Transverse colon (tissue), 4 donors: ENCODE measurements at regions not wholly inside any gene's neighbourhood (a gene's known extent, or its start where the extent isn't known, plus 50 kb on each side); places are given as distances from the start of the nearest gene placed in this dataset.

Source experiments
- DNase-seq: peaks from one replicate; pipeline ENCODE4 v3.0.0-alpha.2; 2019
- H3K27ac ChIP-seq, 4 donors: fragments of 200-600 bp; sonication (generic); 2 replicates each; pipeline ENCODE4 v1.5.1; 2016 to 2018; ENCODE audit warnings: inconsistent platforms in 4 of 4
- H3K27me3 ChIP-seq: fragments of 200-600 bp; sonication (generic); 2 replicates; pipeline ENCODE4 v1.5.1; 2017; ENCODE audit warnings: inconsistent platforms
- H3K36me3 ChIP-seq, 4 donors: fragments of 200-600 bp; sonication (generic); 2 replicates each; pipeline ENCODE4 v1.5.1; 2017 to 2019; ENCODE audit warnings: inconsistent platforms in 4 of 4
- H3K4me1 ChIP-seq, 4 donors: fragments of 200-600 bp; sonication (generic); 2 replicates each; pipeline ENCODE4 v1.5.1; 2017 to 2020; ENCODE audit warnings: inconsistent platforms in 4 of 4
- H3K4me3 ChIP-seq, 4 donors: fragments of 200-600 bp; sonication (generic); 1 replicate in 1 of 4; 2 replicates in 3 of 4; pipeline versions ENCODE4 v1.5.1 to v1.6.1; 2017 to 2019; ENCODE audit warnings: inconsistent platforms in 4 of 4
- H3K9me3 ChIP-seq, 2 donors: fragments of 200-600 bp; sonication (generic); 2 replicates each; pipeline ENCODE4 v1.5.1; 2017 to 2019; ENCODE audit warnings: inconsistent platforms in 2 of 2
- EP300 ChIP-seq: sonication (generic); formaldehyde crosslinking; IDR thresholded peaks from one replicate; pipeline ENCODE4 v1.6.1; 2017; ENCODE audit warnings: antibody characterized with exemption, low read depth
- POLR2A ChIP-seq: fragments of 450-650 bp; IDR thresholded peaks from one replicate; pipeline ENCODE4 v1.6.1; 2016; ENCODE audit warnings: antibody characterized with exemption, mild to moderate bottlenecking, moderate library complexity
- POLR2AphosphoS5 ChIP-seq, 3 donors: sonication (generic); formaldehyde crosslinking; IDR thresholded peaks; one replicate each; pipeline ENCODE4 v1.6.1; 2016; ENCODE audit warnings: antibody characterized with exemption in 3 of 3
- WGBS, 2 donors: methylation state at CpG; one replicate each; pipeline ENCODE4 v1.1.5; 2018; ENCODE audit warnings: low coverage in 1 of 2; 5-methylcytosine and 5-hydroxymethylcytosine counted together
- in situ Hi-C, 4 donors: fragments of 200-750 bp; cut with MboI; loops; one replicate each; pipeline versions ENCODE4 v1.15.0 to v1.15.1; 2017; ENCODE audit warnings: low sequenced_read_pairs in 3 of 4, low pct_ligation_motif_present in 1 of 4, low pct_unique_long_range_greater_than_20kb in 1 of 4
- intact Hi-C: fragments of 100-400 bp; cut with DNase I; formaldehyde crosslinking; loops from one replicate; pipeline ENCODE4 v1.15.1; 2023; ENCODE audit warnings: low total_unique reads
- TF ChIP-seq, protein P1 (sequence below), 5 experiments: fragments of 200-600 bp in 3 of 5; fragments of 450-650 bp in 2 of 5; sonication (generic) in 3 of 5; IDR thresholded peaks; 1 replicate in 2 of 5; 2 replicates in 3 of 5; pipeline ENCODE4 v1.5.1; 2016 to 2017; ENCODE audit warnings: antibody characterized with exemption in 5 of 5, inconsistent platforms in 3 of 5, mild to moderate bottlenecking in 2 of 5, moderate library complexity in 1 of 5

DNA sequence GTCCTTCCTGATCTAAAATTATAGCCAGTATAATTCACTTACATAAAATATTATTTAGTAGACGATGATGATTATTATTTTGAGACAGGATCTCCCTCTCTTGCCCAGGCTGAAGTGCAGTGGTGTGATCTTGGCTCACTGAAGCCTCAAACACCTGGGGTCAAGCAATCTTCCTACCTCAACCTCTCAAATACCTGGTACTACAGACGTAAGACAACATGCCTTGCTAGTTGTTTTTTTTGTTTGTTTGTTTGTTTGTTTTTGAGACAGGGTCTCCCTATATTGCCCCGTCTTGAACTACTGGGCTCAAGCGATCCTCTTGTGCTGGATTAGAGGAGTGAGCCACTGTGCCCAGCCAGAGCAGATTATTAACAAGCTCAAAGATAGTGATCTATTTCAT lies 399.1 kb upstream of the ZNF804A start:
- WGBS, 2 donors = 92 to 95% methylated on average over 4 of the region's 4 CpGs
- no peaks in the 10 kb centered on the region for H3K4me1 ChIP-seq
- no peak overlapping the region for H3K27ac ChIP-seq
- TF ChIP-seq POLR2AphosphoS5 (IDR thresholded peaks at IDR 0.05) (no peak), POLR2A (no peak)
- TF ChIP-seq, protein P1, sequence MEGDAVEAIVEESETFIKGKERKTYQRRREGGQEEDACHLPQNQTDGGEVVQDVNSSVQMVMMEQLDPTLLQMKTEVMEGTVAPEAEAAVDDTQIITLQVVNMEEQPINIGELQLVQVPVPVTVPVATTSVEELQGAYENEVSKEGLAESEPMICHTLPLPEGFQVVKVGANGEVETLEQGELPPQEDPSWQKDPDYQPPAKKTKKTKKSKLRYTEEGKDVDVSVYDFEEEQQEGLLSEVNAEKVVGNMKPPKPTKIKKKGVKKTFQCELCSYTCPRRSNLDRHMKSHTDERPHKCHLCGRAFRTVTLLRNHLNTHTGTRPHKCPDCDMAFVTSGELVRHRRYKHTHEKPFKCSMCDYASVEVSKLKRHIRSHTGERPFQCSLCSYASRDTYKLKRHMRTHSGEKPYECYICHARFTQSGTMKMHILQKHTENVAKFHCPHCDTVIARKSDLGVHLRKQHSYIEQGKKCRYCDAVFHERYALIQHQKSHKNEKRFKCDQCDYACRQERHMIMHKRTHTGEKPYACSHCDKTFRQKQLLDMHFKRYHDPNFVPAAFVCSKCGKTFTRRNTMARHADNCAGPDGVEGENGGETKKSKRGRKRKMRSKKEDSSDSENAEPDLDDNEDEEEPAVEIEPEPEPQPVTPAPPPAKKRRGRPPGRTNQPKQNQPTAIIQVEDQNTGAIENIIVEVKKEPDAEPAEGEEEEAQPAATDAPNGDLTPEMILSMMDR (IDR thresholded peaks at IDR 0.05) = no peak
- no peak for DNase-seq
- H3K36me3 ChIP-seq = no peaks in the 10 kb centered on the region
- H3K9me3 ChIP-seq = no peaks in the 10 kb centered on the region
- intact Hi-C loops (no loop called here), in situ Hi-C loops (no loop called here)
- no peaks in the 10 kb centered on the region for H3K27me3 ChIP-seq
- no peak overlapping the region for H3K4me3 ChIP-seq

DNA sequence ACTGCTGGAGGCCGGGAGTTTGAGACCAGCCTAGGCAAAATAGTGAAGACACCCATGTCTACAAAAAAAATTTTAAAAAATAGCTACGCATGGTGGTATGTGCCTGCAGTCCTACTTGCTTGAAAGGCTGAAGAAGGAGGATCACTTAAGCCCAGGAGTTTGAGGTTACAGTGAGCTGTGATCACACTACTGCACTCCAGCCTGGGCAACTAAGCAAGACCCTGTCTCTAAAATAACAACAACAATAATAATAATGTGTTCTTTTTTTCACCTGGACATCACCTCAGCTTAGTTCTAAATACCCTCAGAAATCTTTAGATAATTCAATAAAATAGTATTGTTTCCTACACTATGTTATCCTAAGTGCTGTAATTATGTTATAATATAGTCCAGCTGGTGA lies 397.1 kb upstream of the ZNF804A start:
- WGBS, 2 donors = 98 to 100% methylated on average over 1 to 2 of the region's 2 CpGs

DNA sequence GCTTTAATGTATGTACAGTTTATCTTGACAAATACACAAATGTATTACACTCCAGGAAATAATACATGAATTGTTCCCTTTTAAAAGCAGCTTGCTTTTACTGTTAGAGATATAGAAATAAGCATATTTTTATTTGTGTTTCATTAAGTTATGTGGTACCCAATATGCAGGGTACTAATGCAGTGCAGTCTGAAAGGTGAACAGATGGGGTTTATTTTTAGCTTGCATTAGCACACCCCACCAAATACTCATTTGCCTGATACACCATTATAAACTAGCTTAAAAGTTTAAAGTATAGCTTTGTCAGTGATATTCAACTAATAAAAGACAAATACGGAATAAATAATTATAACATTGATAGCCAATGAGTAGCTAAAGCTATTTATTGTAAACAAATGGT lies 394.7 kb upstream of the ZNF804A start:
- intact Hi-C loops (no loop called here), in situ Hi-C loops (no loop called here)
- no peaks in the 10 kb centered on the region for H3K36me3 ChIP-seq
- no peak overlapping the region for H3K4me3 ChIP-seq
- no peaks in the 10 kb centered on the region for H3K27me3 ChIP-seq
- 90 to 92% methylated on average over 1 of the region's 1 CpG for WGBS, 2 donors
- DNase-seq = no peak
- no peaks in the 10 kb centered on the region for H3K9me3 ChIP-seq
- H3K27ac ChIP-seq = no peak overlapping the region
- TF ChIP-seq POLR2A (no peak), EP300 (no peak), POLR2AphosphoS5 (IDR thresholded peaks at IDR 0.05) (no peak)
- TF ChIP-seq, protein P1 (IDR thresholded peaks at IDR 0.05) = no peak
- H3K4me1 ChIP-seq = no peaks in the 10 kb centered on the region

More for the DNA sequence above, 397.1 kb upstream of the ZNF804A start:
- no peak for DNase-seq
- TF ChIP-seq POLR2A (no peak), EP300 (no peak), POLR2AphosphoS5 (IDR thresholded peaks at IDR 0.05) (no peak)
- Histone ChIP-seq H3K27me3 (no peaks in the 10 kb centered on the region), H3K4me1 (no peaks in the 10 kb centered on the region), H3K27ac (no peak overlapping the region), H3K9me3 (no peaks in the 10 kb centered on the region), H3K4me3 (no peak overlapping the region), H3K36me3 (no peaks in the 10 kb centered on the region)
- intact Hi-C loops = no loop called here
- in situ Hi-C loops = no loop called here

DNA sequence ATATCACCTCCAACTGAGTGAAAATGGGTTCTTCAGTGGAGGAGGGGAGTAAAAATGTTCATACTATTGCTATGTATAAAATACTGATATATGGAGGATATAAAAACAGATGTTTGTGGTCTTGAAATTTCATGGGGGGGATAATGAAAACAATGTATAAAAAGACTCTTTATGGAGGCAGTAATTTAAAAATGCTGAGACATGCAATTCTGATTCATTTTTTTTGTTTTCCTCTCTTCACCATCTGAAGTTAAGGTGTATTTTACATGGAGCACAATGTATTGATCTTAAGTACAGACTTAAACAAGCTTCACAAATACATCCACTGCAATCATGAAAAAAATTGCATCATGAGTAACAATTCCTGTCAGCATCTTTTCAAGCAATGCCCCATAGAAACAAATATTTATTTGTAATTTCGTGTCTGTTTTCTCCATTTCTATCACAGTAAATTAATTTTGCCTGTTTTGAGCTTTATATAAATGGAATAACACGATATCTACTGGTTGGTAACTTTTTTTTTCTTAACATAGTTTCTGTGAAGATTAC lies 393.2 kb upstream of the ZNF804A start:
- Histone ChIP-seq H3K27me3 (no peaks in the 10 kb centered on the region), H3K9me3 (no peaks in the 10 kb centered on the region), H3K4me3 (no peak overlapping the region), H3K27ac (no peak overlapping the region), H3K36me3 (no peaks in the 10 kb centered on the region), H3K4me1 (no peaks in the 10 kb centered on the region)
- TF ChIP-seq POLR2AphosphoS5 (IDR thresholded peaks at IDR 0.05) = no peak
- TF ChIP-seq EP300 = no peak
- TF ChIP-seq POLR2A = no peak
- TF ChIP-seq, protein P1 (IDR thresholded peaks at IDR 0.05) = no peak
- DNase-seq = no peak
- intact Hi-C loops (no loop called here), in situ Hi-C loops (no loop called here)
- 56 to 66% methylated on average over 2 of the region's 2 CpGs for WGBS, 2 donors

DNA sequence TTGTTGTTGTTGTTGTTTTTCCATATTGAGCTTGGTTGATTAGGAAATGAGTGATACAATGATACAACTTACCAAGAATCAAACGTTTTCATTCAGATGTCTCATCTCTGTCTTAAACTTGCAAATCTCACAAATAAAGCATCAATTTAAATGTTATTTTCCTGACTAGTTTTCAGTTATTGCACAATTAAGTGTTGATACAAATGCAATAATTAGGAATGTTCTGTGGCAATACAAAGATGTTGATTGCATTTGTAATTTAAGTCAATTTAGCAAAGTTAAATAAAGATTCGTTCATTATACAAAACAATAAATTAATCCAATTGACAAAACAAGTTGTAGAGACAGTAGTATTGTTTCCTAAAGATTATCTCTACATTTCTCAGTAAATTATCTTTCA lies 392.3 kb upstream of the ZNF804A start:
- Histone ChIP-seq H3K27ac (no peak overlapping the region), H3K9me3 (no peaks in the 10 kb centered on the region), H3K4me3 (no peak overlapping the region), H3K36me3 (no peaks in the 10 kb centered on the region), H3K4me1 (no peaks in the 10 kb centered on the region), H3K27me3 (no peaks in the 10 kb centered on the region)
- DNase-seq = no peak
- in situ Hi-C loops = no loop called here
- TF ChIP-seq EP300 = no peak
- TF ChIP-seq POLR2A = no peak
- TF ChIP-seq, protein P1 (IDR thresholded peaks at IDR 0.05) = no peak
- no peak for TF ChIP-seq POLR2AphosphoS5 (IDR thresholded peaks at IDR 0.05)
- WGBS, 2 donors = 56 to 61% methylated on average over 2 of the region's 2 CpGs
- intact Hi-C loops = no loop called here
